ENCODE measurements at regions not wholly inside any gene's neighbourhood (a gene's known extent, or its start where the extent isn't known, plus 50 kb on each side); places are given as distances from the start of the nearest gene placed in this dataset.

- no peak for TF ChIP-seq CTCF (IDR thresholded peaks at IDR 0.05; ENCODE audit: control extremely low read depth in 1 of 3, insufficient read depth in 1 of 3, low read depth in 1 of 3, low read length in 3 of 3)
- TF ChIP-seq POLR2AphosphoS5 (IDR thresholded peaks at IDR 0.05; ENCODE audit: low read depth, low read length), result no peak
- no peak for TF ChIP-seq TAF7 (optimal IDR thresholded peaks at IDR 0.05; ENCODE audit: borderline replicate concordance, low read depth, low read length)
- TF ChIP-seq USF2 (IDR thresholded peaks at IDR 0.05; ENCODE audit: low read length), result no peak
- no peak for TF ChIP-seq POLR2A (IDR thresholded peaks at IDR 0.05; ENCODE audit: control extremely low read depth in 1 of 2, low read depth in 2 of 2, low read length in 2 of 2)
- no peak for TF ChIP-seq EP300 (IDR thresholded peaks at IDR 0.05; ENCODE audit: borderline replicate concordance in 1 of 2, low read depth in 2 of 2, low read length in 2 of 2)
- TF ChIP-seq GABPA (IDR thresholded peaks at IDR 0.05; ENCODE audit: borderline replicate concordance, insufficient read depth, low read length), result no peak
- no peak for TF ChIP-seq EZH2 (IDR thresholded peaks at IDR 0.05; ENCODE audit: low read depth, low read length, severe bottlenecking)
- no peak for TF ChIP-seq RAD21 (IDR thresholded peaks at IDR 0.05 in 1 of 2, conservative IDR thresholded peaks at IDR 0.05 in 1 of 2; ENCODE audit: low read depth in 2 of 2, low read length in 2 of 2)
- TF ChIP-seq GTF2F1 (IDR thresholded peaks at IDR 0.05; ENCODE audit: borderline replicate concordance, low read depth, low read length), result no peak
These were observed 384.2 kb downstream of the TYW1 start for GRCh38 chr7:67380858-67381257.

Measured in H1 (cell line).